Adrenal gland (tissue), 9 donors: ENCODE measurements at regions not wholly inside any gene's neighbourhood (a gene's known extent, or its start where the extent isn't known, plus 50 kb on each side); places are given as distances from the start of the nearest gene placed in this dataset.
"Not testable (repeated sequence)": the region's sequence is repeated elsewhere in the genome, so short reads cannot be mapped to it uniquely, and the experiment has no call there.

Experiments
- DNase-seq, 7 donors: peaks; one replicate each; pipeline ENCODE4 v3.0.0-alpha.2; 2019 to 2020
- H3K27ac ChIP-seq, 5 donors: fragments of 200-600 bp; sonication (generic) in 4 of 5; 1 replicate in 3 of 5; 2 replicates in 2 of 5; pipeline versions ENCODE4 v1.5.1 to v1.8.0; 2016 to 2020; ENCODE audit warnings: mild to moderate bottlenecking in 1 of 5
- H3K27me3 ChIP-seq: fragments of 200-600 bp; 2 replicates; pipeline ENCODE4 v1.8.0; 2021
- H3K36me3 ChIP-seq, 2 donors: fragments of 200-600 bp; replicated peaks in 1 of 2; 1 replicate in 1 of 2; 2 replicates in 1 of 2; pipeline versions ENCODE4 v1.5.1 to v1.8.0; 2018 to 2022
- H3K4me1 ChIP-seq, 2 donors: fragments of 200-600 bp; replicated peaks in 1 of 2; 1 replicate in 1 of 2; 2 replicates in 1 of 2; pipeline versions ENCODE4 v1.5.1 to v1.8.0; 2018 to 2021
- H3K4me3 ChIP-seq, 4 donors: fragments of 200-600 bp; sonication (generic) in 3 of 4; one replicate each; pipeline ENCODE4 v1.5.1; 2016 to 2018
- H3K9me3 ChIP-seq, 3 donors: fragments of 200-600 bp; sonication (generic) in 1 of 3; replicated peaks in 1 of 3; 1 replicate in 2 of 3; 2 replicates in 1 of 3; pipeline versions ENCODE4 v1.5.1 to v1.8.0; 2016 to 2021
- POLR2A ChIP-seq, 2 donors: fragments of 450-650 bp; IDR thresholded peaks; one replicate each; pipeline ENCODE4 v1.6.1; 2017; ENCODE audit warnings: antibody characterized with exemption in 2 of 2, mild to moderate bottlenecking in 2 of 2, moderate library complexity in 1 of 2
- WGBS, 4 donors: extraction: QIAGEN DNeasy Blood & Tissue Kit in 2 of 4; methylation state at CpG; one replicate each; pipeline versions ENCODE4 v1.1.5 to v1.1.7; 2013 to 2017; 5-methylcytosine and 5-hydroxymethylcytosine counted together
- intact Hi-C, 2 donors: fragments of 100-400 bp; cut with DNase I; formaldehyde crosslinking; loops; one replicate each; pipeline versions ENCODE4 v1.14.1 to v1.15.0; 2022 to 2023
- TF ChIP-seq, protein P1 (sequence below), 6 experiments: fragments of 450-650 bp in 4 of 6; fragments of 200-600 bp in 2 of 6; sonication (generic) in 1 of 6; IDR thresholded peaks; 1 replicate in 5 of 6; 2 replicates in 1 of 6; pipeline versions ENCODE4 v1.5.1 to v1.8.0; 2016 to 2021; ENCODE audit warnings: antibody characterized with exemption in 6 of 6, mild to moderate bottlenecking in 2 of 6, moderate library complexity in 1 of 6
- donor health status: healthy with polysubstance abuse.
- donor health status: Bipolar disorder and iron deficiency.
- donor health status: DM: yes; HTN: yes; CAD: no.
- donor health status: DM: no; HTN: no; CAD: no.
- donor health status: DM: no; HTN: no; CAD: no.

DNA sequence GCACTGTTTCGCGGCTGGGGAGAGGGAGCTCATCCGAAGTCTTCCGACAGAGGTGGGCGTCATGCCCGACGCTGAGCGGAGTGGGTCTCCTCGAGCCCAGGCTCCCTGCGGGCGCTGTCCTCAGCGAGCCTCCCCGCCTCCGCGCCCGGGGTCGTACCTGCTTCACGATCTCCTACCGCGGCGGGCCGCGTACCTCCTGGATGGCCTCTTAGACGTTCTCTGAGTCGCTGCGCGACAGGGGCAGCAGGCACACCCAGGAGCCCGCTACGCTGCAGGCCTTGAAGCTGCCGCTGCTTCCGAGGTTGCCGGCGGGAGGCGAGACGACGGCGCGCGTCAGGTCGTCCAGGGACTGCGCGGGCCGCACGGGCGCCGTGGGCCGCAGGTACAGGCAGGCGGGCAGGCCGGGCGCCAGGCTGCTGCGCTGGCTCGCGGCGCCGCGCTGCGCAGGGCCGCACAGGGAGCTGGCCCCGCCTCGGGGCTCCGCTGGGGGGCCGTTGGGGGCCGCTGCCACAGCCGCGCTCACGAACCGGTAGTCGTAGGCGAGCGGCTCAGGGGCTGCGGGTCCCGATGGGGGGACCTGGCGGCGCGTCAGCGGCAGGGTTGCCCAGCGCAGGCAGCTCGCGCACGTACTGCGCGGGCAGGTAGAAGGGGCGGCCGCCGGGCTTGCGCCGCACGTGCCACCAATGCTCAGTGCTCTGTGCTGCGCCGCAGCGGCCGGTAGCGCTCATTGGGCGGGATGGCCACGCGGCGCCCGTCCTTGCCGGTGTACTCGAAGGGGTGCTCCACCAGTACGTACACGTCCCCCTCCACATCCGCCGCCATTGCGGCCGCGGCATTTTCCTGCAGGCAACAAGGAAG, 116.4 kb upstream of the SMURF2 start:
- TF ChIP-seq, protein P1, sequence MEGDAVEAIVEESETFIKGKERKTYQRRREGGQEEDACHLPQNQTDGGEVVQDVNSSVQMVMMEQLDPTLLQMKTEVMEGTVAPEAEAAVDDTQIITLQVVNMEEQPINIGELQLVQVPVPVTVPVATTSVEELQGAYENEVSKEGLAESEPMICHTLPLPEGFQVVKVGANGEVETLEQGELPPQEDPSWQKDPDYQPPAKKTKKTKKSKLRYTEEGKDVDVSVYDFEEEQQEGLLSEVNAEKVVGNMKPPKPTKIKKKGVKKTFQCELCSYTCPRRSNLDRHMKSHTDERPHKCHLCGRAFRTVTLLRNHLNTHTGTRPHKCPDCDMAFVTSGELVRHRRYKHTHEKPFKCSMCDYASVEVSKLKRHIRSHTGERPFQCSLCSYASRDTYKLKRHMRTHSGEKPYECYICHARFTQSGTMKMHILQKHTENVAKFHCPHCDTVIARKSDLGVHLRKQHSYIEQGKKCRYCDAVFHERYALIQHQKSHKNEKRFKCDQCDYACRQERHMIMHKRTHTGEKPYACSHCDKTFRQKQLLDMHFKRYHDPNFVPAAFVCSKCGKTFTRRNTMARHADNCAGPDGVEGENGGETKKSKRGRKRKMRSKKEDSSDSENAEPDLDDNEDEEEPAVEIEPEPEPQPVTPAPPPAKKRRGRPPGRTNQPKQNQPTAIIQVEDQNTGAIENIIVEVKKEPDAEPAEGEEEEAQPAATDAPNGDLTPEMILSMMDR (IDR thresholded peaks at IDR 0.05), result no peak
- no peak for TF ChIP-seq POLR2A (IDR thresholded peaks at IDR 0.05)
- Histone ChIP-seq H3K4me1 (peaks cover 39 to 50% of the 10 kb centered on the region in 2 donors), H3K9me3 (no peaks in the 10 kb centered on the region), H3K4me3 (peak overlapping the region in 1 of 4 donors; percentile 40), H3K36me3 (no peaks in the 10 kb centered on the region), H3K27ac (peak overlapping the region in 2 of 5 donors; percentile 48 to 71), H3K27me3 (no peaks in the 10 kb centered on the region)
- DNase-seq, result peak in 3 of 7 donors; percentile 31 to 77 (median 42)
- WGBS, 4 donors, result 8 to 20% (median 15%) methylated on average over 19 to 107 of the region's 107 CpGs
- intact Hi-C loops, result loop anchor here in 1 of 2 donors (10.0 kb wide), 1 partner anchor 176 kb away; no protein-coding TSS in a partner anchor

DNA sequence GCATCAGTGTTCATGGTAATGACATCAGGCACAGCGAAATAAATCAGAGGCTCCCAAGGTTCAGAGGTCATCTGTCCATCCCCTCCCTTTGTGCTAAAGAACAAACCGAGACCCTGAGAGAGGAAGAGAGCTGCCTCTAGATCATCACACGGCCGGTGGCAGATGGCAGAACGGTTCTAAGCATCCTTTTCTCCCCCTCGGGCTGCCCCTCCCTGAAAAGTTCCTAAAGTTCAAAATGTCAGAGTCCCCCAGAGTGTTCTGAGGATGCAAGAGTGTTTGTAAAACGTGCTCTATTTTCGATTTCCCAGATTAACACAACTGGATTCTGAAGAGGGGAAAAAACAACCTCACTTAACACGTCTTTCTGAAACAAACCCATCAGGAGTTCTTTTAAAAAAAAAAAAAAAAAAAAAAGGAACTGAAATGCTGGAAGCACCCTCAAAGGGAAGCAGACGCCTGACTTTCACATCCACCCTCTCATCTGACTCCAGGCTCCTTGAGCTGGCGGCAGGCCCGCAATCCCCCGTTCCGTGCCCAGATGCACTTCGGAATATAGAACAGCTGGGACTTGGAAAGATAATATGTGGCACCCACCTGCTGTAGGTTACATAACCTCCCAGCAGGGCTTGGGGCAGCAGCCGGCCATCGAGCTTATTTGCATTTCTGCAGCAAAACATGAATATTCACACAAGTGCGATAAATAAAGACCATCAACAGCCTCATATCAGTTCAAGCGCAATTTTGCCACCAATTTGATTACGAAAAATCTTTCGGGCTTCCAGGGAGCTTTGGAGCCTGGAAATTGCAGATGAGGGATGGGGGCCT, 115.5 kb upstream of the SMURF2 start:
- intact Hi-C loops, result loop anchor here in 1 of 2 donors (10.0 kb wide), 1 partner anchor 177 kb away; no protein-coding TSS in a partner anchor
- Histone ChIP-seq H3K27me3 (no peaks in the 10 kb centered on the region), H3K9me3 (no peaks in the 10 kb centered on the region), H3K4me1 (peaks cover 39 to 50% of the 10 kb centered on the region in 2 donors), H3K36me3 (no peaks in the 10 kb centered on the region), H3K4me3 (peak overlapping the region in 1 of 4 donors; percentile 40), H3K27ac (peak overlapping the region in 4 of 5 donors; percentile 26 to 71 (median 44))
- whole genome bisulfite sequencing, 4 donors, result 26 to 32% (median 29%) methylated on average over 18 to 21 of the region's 21 CpGs
- peak in 5 of 7 donors; percentile 41 to 82 (median 53) for DNase-seq
- no peak for TF ChIP-seq POLR2A (IDR thresholded peaks at IDR 0.05)
- TF ChIP-seq, protein P1 (IDR thresholded peaks at IDR 0.05), result no peak

DNA sequence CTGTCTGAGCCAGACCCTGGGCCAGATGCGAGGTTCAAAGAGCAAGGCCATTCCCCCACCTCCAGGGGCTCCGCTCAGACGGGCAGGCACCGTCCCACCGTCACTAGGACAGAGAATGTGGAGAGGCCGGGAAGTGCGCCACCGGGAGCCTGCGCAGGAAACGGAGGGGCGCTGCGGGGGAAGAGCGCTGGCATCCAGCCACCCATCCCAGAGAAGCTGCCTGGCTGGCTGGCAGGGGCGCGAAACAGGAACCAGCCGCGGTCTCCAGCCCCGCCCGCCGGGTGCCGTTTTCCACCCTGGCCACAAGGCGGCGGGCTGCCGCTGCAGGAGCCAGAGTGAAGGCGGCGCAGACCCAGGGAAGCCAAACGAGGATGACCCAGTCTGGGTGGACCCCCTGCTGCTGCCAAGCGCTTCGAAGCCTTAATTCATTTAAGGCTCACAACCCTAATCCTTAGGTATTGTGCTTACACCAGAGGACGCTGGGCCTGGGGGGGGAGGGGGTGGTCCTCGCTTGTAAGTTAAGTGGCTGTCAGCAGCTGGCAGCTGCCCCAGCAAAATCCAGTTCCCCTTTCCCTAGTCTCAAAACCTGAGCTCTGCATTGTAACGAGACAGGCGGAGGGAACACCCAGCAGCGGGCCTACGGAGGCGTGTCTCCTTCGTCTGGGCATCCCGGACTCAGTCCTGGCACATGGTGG, 114.8 kb upstream of the SMURF2 start:
- peak overlapping the region in 1 of 4 donors; percentile 28 for H3K4me3 ChIP-seq
- WGBS, 4 donors, result 0 to 2% (median 2%) methylated on average over 4 to 38 of the region's 38 CpGs
- intact Hi-C loops, result loop anchor here in 1 of 2 donors (10.0 kb wide), 1 partner anchor 178 kb away; no protein-coding TSS in a partner anchor
- not testable (repeated sequence) for H3K36me3 ChIP-seq, H3K27me3 ChIP-seq, H3K9me3 ChIP-seq
- peak; percentile 71 to 91 (median 81) for DNase-seq
- peaks cover 38 to 47% of the 10 kb centered on the region in 2 donors for H3K4me1 ChIP-seq
- peak overlapping the region in 4 of 5 donors; percentile 26 to 71 (median 44) for H3K27ac ChIP-seq
- peak in 1 of 2 donors; percentile 17 for TF ChIP-seq POLR2A (IDR thresholded peaks at IDR 0.05)
- TF ChIP-seq, protein P1 (IDR thresholded peaks at IDR 0.05), result peak; percentile 71 to 96 (median 95)
